CD8-positive, alpha-beta memory T cell (primary cell): ENCODE measurements at regions not wholly inside any gene's neighbourhood (a gene's known extent, or its start where the extent isn't known, plus 50 kb on each side); places are given as distances from the start of the nearest gene placed in this dataset.

Experiments
- CTCF ChIA-PET: fragments of 350-600 bp; sonication (Branson Sonifier 250); formaldehyde crosslinking; loops from one replicate; lab custom pipeline; 2021; ENCODE audit warnings: antibody characterized with exemption; lab: Charles Lee
- POLR2A ChIA-PET: fragments of 350-600 bp; sonication (Branson Sonifier 250); formaldehyde crosslinking; loops from one replicate; lab custom pipeline; 2021; ENCODE audit warnings: antibody characterized with exemption; lab: Charles Lee
- DNase-seq, 5 donors: peaks; one replicate each; pipeline versions ENCODE4 v3.0.0 to v3.0.0-alpha.2; 2020 to 2022; ENCODE audit warnings: mixed read lengths in 1 of 5
- H3K27ac ChIP-seq: one replicate; pipeline ENCODE4 v1.7.0; 2013; ENCODE audit warnings: low read depth, mild to moderate bottlenecking, low read length, moderate library complexity
- H3K27me3 ChIP-seq: 2 replicates; pipeline ENCODE4 v1.7.0; 2013; ENCODE audit warnings: low read length, mild to moderate bottlenecking; ENCODE audit not compliant: insufficient read depth, poor library complexity, severe bottlenecking
- H3K36me3 ChIP-seq: 2 replicates; pipeline ENCODE4 v1.7.0; 2013; ENCODE audit warnings: mild to moderate bottlenecking, low read length, moderate library complexity; ENCODE audit not compliant: insufficient read depth
- H3K4me1 ChIP-seq: 2 replicates; pipeline ENCODE4 v1.7.0; 2013; ENCODE audit warnings: mild to moderate bottlenecking, low read length, moderate library complexity; ENCODE audit not compliant: insufficient read depth
- H3K4me3 ChIP-seq: 2 replicates; pipeline ENCODE4 v1.7.0; 2013; ENCODE audit warnings: mild to moderate bottlenecking, low read length
- H3K9me3 ChIP-seq: 2 replicates; pipeline ENCODE4 v1.7.0; 2013; ENCODE audit warnings: mild to moderate bottlenecking, low read length
- H3K27ac Mint-ChIP-seq, 8 donors: one replicate each; pipeline ENCODE4 v1.8.0; 2020 to 2021; ENCODE audit warnings: mixed read lengths in 8 of 8, mild to moderate bottlenecking in 6 of 8, inconsistent platforms in 3 of 8, moderate library complexity in 3 of 8
- H3K27me3 Mint-ChIP-seq, 2 donors: one replicate each; pipeline ENCODE4 v1.8.0; 2020 to 2021; ENCODE audit warnings: mixed read lengths in 2 of 2, mild to moderate bottlenecking in 1 of 2, moderate library complexity in 1 of 2
- H3K36me3 Mint-ChIP-seq, 3 donors: one replicate each; pipeline ENCODE4 v1.8.0; 2020 to 2021; ENCODE audit warnings: mixed read lengths in 3 of 3, inconsistent platforms in 1 of 3, mild to moderate bottlenecking in 1 of 3
- H3K4me1 Mint-ChIP-seq, 3 donors: one replicate each; pipeline ENCODE4 v1.8.0; 2020 to 2021; ENCODE audit warnings: mixed read lengths in 3 of 3, inconsistent platforms in 1 of 3, mild to moderate bottlenecking in 1 of 3
- H3K4me3 Mint-ChIP-seq, 7 donors: one replicate each; pipeline ENCODE4 v1.8.0; 2020 to 2021; ENCODE audit warnings: mixed read lengths in 7 of 7, mild to moderate bottlenecking in 6 of 7, moderate library complexity in 4 of 7, inconsistent platforms in 2 of 7
- H3K9me3 Mint-ChIP-seq, 5 donors: one replicate each; pipeline ENCODE4 v1.8.0; 2020 to 2022; ENCODE audit warnings: mixed read lengths in 5 of 5, mild to moderate bottlenecking in 3 of 5, moderate library complexity in 2 of 5, inconsistent platforms in 1 of 5

- Mint-ChIP-seq H3K36me3 (no peaks in the 10 kb centered on the region), H3K27ac (no peak overlapping the region), H3K27me3 (peaks cover 0 to 1% of the 10 kb centered on the region in 2 donors), H3K4me1 (no peaks in the 10 kb centered on the region), H3K4me3 (no peak overlapping the region), H3K9me3 (peaks cover 0 to 3% (median 0%) of the 10 kb centered on the region in 5 donors)
- Histone ChIP-seq H3K27me3 (no peaks in the 10 kb centered on the region), H3K36me3 (no peaks in the 10 kb centered on the region), H3K27ac (no peak overlapping the region), H3K4me3 (no peak overlapping the region), H3K4me1 (no peaks in the 10 kb centered on the region), H3K9me3 (no peaks in the 10 kb centered on the region)
- ChIA-PET POLR2A (no interaction called here), CTCF (interaction anchor here (1.6 kb wide), 1 partner anchor 13 kb away, joined by 5 read pairs; no protein-coding TSS in a partner anchor)
- no peak for DNase-seq
Observed at GRCh38 chr18:67376372-67376771, 140.1 kb downstream of the DSEL start.

GRCh38 chr18:67373636-67374035, 142.9 kb downstream of the DSEL start:
- Histone ChIP-seq H3K9me3 (no peaks in the 10 kb centered on the region), H3K36me3 (no peaks in the 10 kb centered on the region), H3K4me1 (no peaks in the 10 kb centered on the region), H3K27ac (no peak overlapping the region), H3K4me3 (no peak overlapping the region), H3K27me3 (no peaks in the 10 kb centered on the region)
- no peak for DNase-seq
- Mint-ChIP-seq H3K27ac (no peak overlapping the region), H3K27me3 (peaks cover 0 to 4% of the 10 kb centered on the region in 2 donors), H3K9me3 (peaks cover 0 to 3% (median 0%) of the 10 kb centered on the region in 5 donors), H3K4me1 (no peaks in the 10 kb centered on the region), H3K4me3 (no peak overlapping the region), H3K36me3 (no peaks in the 10 kb centered on the region)
- ChIA-PET POLR2A (no interaction called here), CTCF (no interaction called here)

- DNase-seq, result no peak
- no peaks in the 10 kb centered on the region for H3K36me3 ChIP-seq
- ChIA-PET POLR2A (no interaction called here), CTCF (no interaction called here)
- peaks cover 0 to 5% of the 10 kb centered on the region in 2 donors for H3K27me3 Mint-ChIP-seq
- H3K4me3 ChIP-seq, result no peak overlapping the region
- no peaks in the 10 kb centered on the region for H3K27me3 ChIP-seq
- H3K4me1 ChIP-seq, result no peaks in the 10 kb centered on the region
- H3K4me1 Mint-ChIP-seq, result no peaks in the 10 kb centered on the region
- no peak overlapping the region for H3K4me3 Mint-ChIP-seq
- H3K36me3 Mint-ChIP-seq, result no peaks in the 10 kb centered on the region
- no peak overlapping the region for H3K27ac ChIP-seq
- H3K9me3 Mint-ChIP-seq, result no peaks in the 10 kb centered on the region
- H3K9me3 ChIP-seq, result no peaks in the 10 kb centered on the region
- no peak overlapping the region for H3K27ac Mint-ChIP-seq
Observed at GRCh38 chr18:67367540-67367939, 149.0 kb downstream of the DSEL start.

- no peaks in the 10 kb centered on the region for H3K9me3 Mint-ChIP-seq
- H3K36me3 ChIP-seq, result no peaks in the 10 kb centered on the region
- CTCF ChIA-PET, result interaction anchor here (1.7 kb wide), 1 partner anchor 12 kb away, joined by 5 read pairs; no protein-coding TSS in a partner anchor
- H3K36me3 Mint-ChIP-seq, result no peaks in the 10 kb centered on the region
- peaks cover 0 to 1% of the 10 kb centered on the region in 2 donors for H3K27me3 Mint-ChIP-seq
- H3K4me3 Mint-ChIP-seq, result no peak overlapping the region
- H3K4me3 ChIP-seq, result no peak overlapping the region
- DNase-seq, result no peak
- H3K4me1 ChIP-seq, result no peaks in the 10 kb centered on the region
- H3K27ac Mint-ChIP-seq, result no peak overlapping the region
- POLR2A ChIA-PET, result no interaction called here
- H3K27me3 ChIP-seq, result no peaks in the 10 kb centered on the region
- H3K9me3 ChIP-seq, result no peaks in the 10 kb centered on the region
- H3K27ac ChIP-seq, result no peak overlapping the region
- peaks cover 7 to 9% (median 8%) of the 10 kb centered on the region in 3 donors for H3K4me1 Mint-ChIP-seq
Observed at GRCh38 chr18:67363694-67364093, 152.8 kb downstream of the DSEL start.

GRCh38 chr18:67362906-67363305, 153.6 kb downstream of the DSEL start:
- no peaks in the 10 kb centered on the region for H3K4me1 ChIP-seq
- Mint-ChIP-seq H3K27me3 (no peaks in the 10 kb centered on the region), H3K4me1 (peaks cover 7 to 9% (median 8%) of the 10 kb centered on the region in 3 donors), H3K4me3 (no peak overlapping the region), H3K36me3 (no peaks in the 10 kb centered on the region), H3K9me3 (no peaks in the 10 kb centered on the region), H3K27ac (no peak overlapping the region)
- no peak overlapping the region for H3K27ac ChIP-seq
- POLR2A ChIA-PET, result no interaction called here
- CTCF ChIA-PET, result interaction anchor here (1.7 kb wide), 1 partner anchor 13 kb away, joined by 5 read pairs; no protein-coding TSS in a partner anchor
- H3K4me3 ChIP-seq, result no peak overlapping the region
- no peak for DNase-seq
- H3K9me3 ChIP-seq, result no peaks in the 10 kb centered on the region
- H3K27me3 ChIP-seq, result no peaks in the 10 kb centered on the region
- no peaks in the 10 kb centered on the region for H3K36me3 ChIP-seq

GRCh38 chr18:67359873-67360838, 156.4 kb downstream of the DSEL start:
- H3K27me3 ChIP-seq, result no peaks in the 10 kb centered on the region
- CTCF ChIA-PET, result no interaction called here
- no peak for DNase-seq

GRCh38 chr18:67358947-67359346, 157.6 kb downstream of the DSEL start:
- no peaks in the 10 kb centered on the region for H3K4me1 ChIP-seq
- CTCF ChIA-PET, result no interaction called here
- Mint-ChIP-seq H3K27me3 (no peaks in the 10 kb centered on the region), H3K9me3 (no peaks in the 10 kb centered on the region), H3K36me3 (peaks cover 0 to 2% (median 0%) of the 10 kb centered on the region in 3 donors), H3K27ac (no peak overlapping the region), H3K4me1 (peaks cover 7 to 9% (median 8%) of the 10 kb centered on the region in 3 donors), H3K4me3 (no peak overlapping the region)
- no peak overlapping the region for H3K27ac ChIP-seq
- H3K4me3 ChIP-seq, result no peak overlapping the region
- H3K27me3 ChIP-seq, result no peaks in the 10 kb centered on the region
- H3K36me3 ChIP-seq, result no peaks in the 10 kb centered on the region
- POLR2A ChIA-PET, result no interaction called here
- DNase-seq, result no peak
- no peaks in the 10 kb centered on the region for H3K9me3 ChIP-seq

More at GRCh38 chr18:67359873-67360838, 156.4 kb downstream of the DSEL start:
- Histone ChIP-seq H3K27ac (no peak overlapping the region), H3K9me3 (no peaks in the 10 kb centered on the region), H3K4me3 (no peak overlapping the region), H3K4me1 (no peaks in the 10 kb centered on the region), H3K36me3 (no peaks in the 10 kb centered on the region)
- Mint-ChIP-seq H3K36me3 (peaks cover 0 to 2% (median 0%) of the 10 kb centered on the region in 3 donors), H3K4me1 (peaks cover 7 to 9% (median 8%) of the 10 kb centered on the region in 3 donors), H3K4me3 (no peak overlapping the region), H3K9me3 (no peaks in the 10 kb centered on the region), H3K27ac (no peak overlapping the region), H3K27me3 (no peaks in the 10 kb centered on the region)
- POLR2A ChIA-PET, result no interaction called here

- Mint-ChIP-seq H3K27ac (no peak overlapping the region), H3K4me1 (no peaks in the 10 kb centered on the region), H3K27me3 (no peaks in the 10 kb centered on the region), H3K9me3 (no peaks in the 10 kb centered on the region), H3K4me3 (no peak overlapping the region), H3K36me3 (peaks cover 0 to 2% (median 0%) of the 10 kb centered on the region in 3 donors)
- Histone ChIP-seq H3K4me1 (no peaks in the 10 kb centered on the region), H3K4me3 (no peak overlapping the region), H3K27me3 (no peaks in the 10 kb centered on the region), H3K27ac (no peak overlapping the region), H3K36me3 (no peaks in the 10 kb centered on the region), H3K9me3 (no peaks in the 10 kb centered on the region)
- DNase-seq, result no peak
- ChIA-PET CTCF (no interaction called here), POLR2A (no interaction called here)
Observed at GRCh38 chr18:67354692-67355091, 161.8 kb downstream of the DSEL start.
